ENCODE measurements at regions not wholly inside any gene's neighbourhood (a gene's known extent, or its start where the extent isn't known, plus 50 kb on each side); places are given as distances from the start of the nearest gene placed in this dataset.

- Mint-ChIP-seq H3K9me3 (no peaks in the 10 kb centered on the region), H3K36me3 (ENCODE audit: low read depth) (no peaks in the 10 kb centered on the region), H3K27me3 (peaks cover 4% of the 10 kb centered on the region), H3K4me1 (ENCODE audit: low read depth) (no peaks in the 10 kb centered on the region), H3K4me3 (no peak overlapping the region), H3K27ac (no peak overlapping the region)
- no peak for ATAC-seq
- no peak for TF ChIP-seq CTCF (IDR thresholded peaks at IDR 0.05)
- POLR2A ChIA-PET: no interaction called here
- CTCF ChIA-PET: no interaction called here
- no peak for DNase-seq
- intact Hi-C loops (cut with micrococcal nuclease): no loop called here
These were observed 137.4 kb downstream of the PLK2 start for GRCh38 chr5:58322453-58322852.

- TF ChIP-seq CTCF (IDR thresholded peaks at IDR 0.05): no peak
- no peaks in the 10 kb centered on the region for H3K9me3 Mint-ChIP-seq
- ChIA-PET POLR2A (no interaction called here), CTCF (no interaction called here)
- no peaks in the 10 kb centered on the region for H3K36me3 Mint-ChIP-seq (ENCODE audit: low read depth)
- no peak for DNase-seq
- H3K27ac Mint-ChIP-seq: no peak overlapping the region
- ATAC-seq: no peak
- peaks cover 4% of the 10 kb centered on the region for H3K27me3 Mint-ChIP-seq
- no peaks in the 10 kb centered on the region for H3K4me1 Mint-ChIP-seq (ENCODE audit: low read depth)
- no peak overlapping the region for H3K4me3 Mint-ChIP-seq
- intact Hi-C loops (cut with micrococcal nuclease): no loop called here
These were observed 141.4 kb downstream of the PLK2 start for GRCh38 chr5:58318468-58318867.

- TF ChIP-seq CTCF (IDR thresholded peaks at IDR 0.05): no peak
- no peak for ATAC-seq
- Mint-ChIP-seq H3K9me3 (no peaks in the 10 kb centered on the region), H3K27ac (no peak overlapping the region), H3K4me3 (no peak overlapping the region), H3K36me3 (ENCODE audit: low read depth) (no peaks in the 10 kb centered on the region), H3K27me3 (peaks cover 4% of the 10 kb centered on the region), H3K4me1 (ENCODE audit: low read depth) (no peaks in the 10 kb centered on the region)
- no peak for DNase-seq
- POLR2A ChIA-PET: no interaction called here
- intact Hi-C loops (cut with micrococcal nuclease): no loop called here
- CTCF ChIA-PET: no interaction called here
These were observed 142.1 kb downstream of the PLK2 start for GRCh38 chr5:58317808-58318207.

- ChIA-PET POLR2A (no interaction called here), CTCF (no interaction called here)
- H3K4me1 Mint-ChIP-seq (ENCODE audit: low read depth): no peaks in the 10 kb centered on the region
- H3K4me3 Mint-ChIP-seq: no peak overlapping the region
- DNase-seq (no peak), ATAC-seq (no peak)
- no peaks in the 10 kb centered on the region for H3K9me3 Mint-ChIP-seq
- H3K27me3 Mint-ChIP-seq: peaks cover 4% of the 10 kb centered on the region
- intact Hi-C loops (cut with micrococcal nuclease): no loop called here
- no peaks in the 10 kb centered on the region for H3K36me3 Mint-ChIP-seq (ENCODE audit: low read depth)
- TF ChIP-seq CTCF (IDR thresholded peaks at IDR 0.05): no peak
- no peak overlapping the region for H3K27ac Mint-ChIP-seq
These were observed 142.9 kb downstream of the PLK2 start for GRCh38 chr5:58317009-58317408.

- CTCF ChIA-PET: interaction anchor here (0.7 kb wide), 1 partner anchor 147 kb away, joined by 3 read pairs; no protein-coding TSS in a partner anchor
- H3K36me3 Mint-ChIP-seq (ENCODE audit: low read depth): no peaks in the 10 kb centered on the region
These were observed 144.1 kb downstream of the PLK2 start for GRCh38 chr5:58315794-58316193.

More at GRCh38 chr5:58315794-58316193, 144.1 kb downstream of the PLK2 start:
- Mint-ChIP-seq H3K4me3 (no peak overlapping the region), H3K27me3 (peaks cover 4% of the 10 kb centered on the region), H3K9me3 (no peaks in the 10 kb centered on the region), H3K27ac (no peak overlapping the region), H3K4me1 (ENCODE audit: low read depth) (no peaks in the 10 kb centered on the region)
- TF ChIP-seq CTCF (IDR thresholded peaks at IDR 0.05): no peak
- POLR2A ChIA-PET: interaction anchor here (0.6 kb wide), 1 partner anchor 438 kb away, joined by 3 read pairs; no protein-coding TSS in a partner anchor
- DNase-seq (no peak), ATAC-seq (no peak)
- intact Hi-C loops (cut with micrococcal nuclease): no loop called here
